IMR-90 (cell line): ENCODE measurements at regions not wholly inside any gene's neighbourhood (a gene's known extent, or its start where the extent isn't known, plus 50 kb on each side); places are given as distances from the start of the nearest gene placed in this dataset.

Experiments used
- ATAC-seq: fragments of 200-7000 bp; cut with Tn5 transposase; 2 replicates; pipeline ENCODE4 v1.9.1; 2020; ENCODE audit warnings: low read depth, mild to moderate bottlenecking, moderate library complexity
- BruUV-seq: library from RNA; stranded (reverse); fragments of 400-500 nt; replicated peaks from 2 replicates; lab custom pipeline; 2021; lab: Mats Ljungman, UMichigan
- CTCF ChIA-PET: fragments of 300-600 bp; formaldehyde crosslinking; extraction: SDS; loops from one replicate; lab custom pipeline; 2021; ENCODE audit warnings: antibody characterized with exemption; lab: Yijun Ruan, JAX
- POLR2A ChIA-PET: fragments of 300-600 bp; sonication (Branson Sonifier 250); formaldehyde crosslinking; loops from one replicate; lab custom pipeline; 2022; ENCODE audit warnings: antibody characterized with exemption; ENCODE audit not compliant: unreplicated experiment; lab: Charles Lee
- DNase-seq: peaks from one replicate; pipeline ENCODE4 v3.0.0; 2013
- H2AFZ ChIP-seq: replicated peaks from 2 replicates; pipeline ENCODE3; 2013; ENCODE audit warnings: low read length, mild to moderate bottlenecking; ENCODE audit not compliant: poor library complexity
- H2AK5ac ChIP-seq: 2 replicates; pipeline ENCODE4 v1.6.1; 2013; ENCODE audit warnings: low read depth, low read length, inconsistent platforms
- H2AK9ac ChIP-seq: replicated peaks from 2 replicates; pipeline ENCODE3; 2013; ENCODE audit warnings: mild to moderate bottlenecking, low read depth, low read length, moderate library complexity; ENCODE audit not compliant: poor library complexity
- H2BK120ac ChIP-seq: 2 replicates; pipeline ENCODE4 v1.6.1; 2013; ENCODE audit warnings: low read depth, low read length, inconsistent platforms
- H2BK15ac ChIP-seq: 3 replicates; pipeline ENCODE4 v1.6.1; 2013; ENCODE audit warnings: low read depth, low read length, inconsistent platforms
- H2BK20ac ChIP-seq: 2 replicates; pipeline ENCODE4 v1.6.1; 2013; ENCODE audit warnings: low read depth, mild to moderate bottlenecking, inconsistent platforms, low read length, moderate library complexity
- H2BK5ac ChIP-seq: 2 replicates; pipeline ENCODE4 v1.6.1; 2013; ENCODE audit warnings: mild to moderate bottlenecking, low read depth, low read length, inconsistent platforms; ENCODE audit not compliant: poor library complexity, severe bottlenecking
- H3K14ac ChIP-seq: replicated peaks from 2 replicates; pipeline ENCODE4 v1.6.1; 2013; ENCODE audit warnings: low read depth, low read length, inconsistent platforms
- H3K18ac ChIP-seq: 2 replicates; pipeline ENCODE4 v1.6.1; 2013; ENCODE audit warnings: low read depth, low read length, control low read depth
- H3K23ac ChIP-seq: 2 replicates; pipeline ENCODE4 v1.6.1; 2013; ENCODE audit warnings: low read depth, low read length, inconsistent platforms
- H3K27ac ChIP-seq: 2 replicates; pipeline ENCODE4 v1.5.1; 2013; ENCODE audit warnings: mild to moderate bottlenecking, control low read depth, low read length; ENCODE audit not compliant: insufficient read depth
- H3K27me3 ChIP-seq: 2 replicates; pipeline ENCODE4 v1.6.1; 2013; ENCODE audit warnings: low read length; ENCODE audit not compliant: control insufficient read depth, insufficient read depth
- H3K36me3 ChIP-seq: 2 replicates; pipeline ENCODE4 v1.6.1; 2013; ENCODE audit warnings: low read length, mixed read lengths; ENCODE audit not compliant: control insufficient read depth, insufficient read depth
- H3K4ac ChIP-seq: 2 replicates; pipeline ENCODE4 v1.6.1; 2013; ENCODE audit warnings: low read depth, low read length, inconsistent platforms
- H3K4me1 ChIP-seq: 2 replicates; pipeline ENCODE4 v1.6.1; 2013; ENCODE audit warnings: low read length, mixed read lengths; ENCODE audit not compliant: control insufficient read depth, insufficient read depth
- H3K4me2 ChIP-seq: 2 replicates; pipeline ENCODE4 v1.6.1; 2013; ENCODE audit warnings: low read depth, mild to moderate bottlenecking, control low read depth, low read length, moderate library complexity
- H3K4me3 ChIP-seq: 2 replicates; pipeline ENCODE4 v1.5.1; 2013; ENCODE audit warnings: low read depth, mild to moderate bottlenecking, control low read depth, low read length, moderate library complexity; ENCODE audit not compliant: insufficient read depth
- H3K56ac ChIP-seq: 2 replicates; pipeline ENCODE4 v1.6.1; 2013; ENCODE audit warnings: low read length, inconsistent platforms; ENCODE audit not compliant: insufficient read depth; ENCODE audit errors: extremely low read depth
- H3K79me1 ChIP-seq, 2 experiments: 2 replicates each; pipeline ENCODE4 v1.6.1; 2013; ENCODE audit warnings: low read length in 2 of 2, inconsistent platforms in 1 of 2, low read depth in 1 of 2
- H3K9ac ChIP-seq: 2 replicates; pipeline ENCODE4 v1.6.1; 2013; ENCODE audit warnings: low read depth, low read length, control low read depth
- H3K9me1 ChIP-seq: 2 replicates; pipeline ENCODE4 v1.6.1; 2013; ENCODE audit warnings: low read length, inconsistent platforms; ENCODE audit not compliant: insufficient read depth
- H3K9me3 ChIP-seq: 2 replicates; pipeline ENCODE4 v1.6.1; 2013; ENCODE audit warnings: low read length; ENCODE audit not compliant: control insufficient read depth, insufficient read depth
- H4K20me1 ChIP-seq: 2 replicates; pipeline ENCODE4 v1.6.1; 2013; ENCODE audit warnings: low read length, inconsistent platforms; ENCODE audit not compliant: insufficient read depth
- H4K5ac ChIP-seq: 2 replicates; pipeline ENCODE4 v1.6.1; 2013; ENCODE audit warnings: mild to moderate bottlenecking, low read depth, low read length, control low read depth
- H4K8ac ChIP-seq, 2 experiments: 2 replicates each; pipeline ENCODE4 v1.6.1; 2013; ENCODE audit warnings: low read depth in 2 of 2, low read length in 2 of 2, control low read depth in 1 of 2, inconsistent platforms in 1 of 2
- H4K91ac ChIP-seq: 2 replicates; pipeline ENCODE4 v1.6.1; 2013; ENCODE audit warnings: low read depth, low read length, inconsistent platforms; ENCODE audit not compliant: insufficient read depth
- BHLHE40 ChIP-seq: fragments of 150-350 bp; IDR thresholded peaks from 2 replicates; pipeline ENCODE4 v1.6.1; 2016; ENCODE audit warnings: mild to moderate bottlenecking, low read depth, low read length
- CEBPB ChIP-seq: IDR thresholded peaks from 2 replicates; pipeline ENCODE4 v1.6.1; 2012; ENCODE audit warnings: low read depth, low read length, improper control_type of control experiment
- ELK1 ChIP-seq: fragments of 150-350 bp; IDR thresholded peaks from 2 replicates; pipeline ENCODE4 v1.6.1; 2016; ENCODE audit warnings: low read depth, mild to moderate bottlenecking, low read length, moderate library complexity, borderline replicate concordance
- MXI1 ChIP-seq: IDR thresholded peaks from 2 replicates; pipeline ENCODE4 v1.6.1; 2012; ENCODE audit warnings: low read depth, mild to moderate bottlenecking, low read length, moderate library complexity, borderline replicate concordance
- NFE2L2 ChIP-seq: fragments of 150-350 bp; IDR thresholded peaks from 2 replicates; pipeline ENCODE4 v1.6.1; 2016; ENCODE audit warnings: low read depth, mild to moderate bottlenecking, low read length
- POLR2A ChIP-seq: IDR thresholded peaks from 2 replicates; pipeline ENCODE4 v1.6.1; 2012; ENCODE audit warnings: mild to moderate bottlenecking, low read depth, low read length
- RCOR1 ChIP-seq: IDR thresholded peaks from 2 replicates; pipeline ENCODE4 v1.6.1; 2012; ENCODE audit warnings: mild to moderate bottlenecking, low read length, improper control_type of control experiment; ENCODE audit not compliant: insufficient replicate concordance
- RFX5 ChIP-seq: IDR thresholded peaks from 2 replicates; pipeline ENCODE4 v1.8.0; 2012; ENCODE audit warnings: low read depth, mild to moderate bottlenecking, low read length, moderate library complexity
- SMC3 ChIP-seq: fragments of 150-350 bp; IDR thresholded peaks from 2 replicates; pipeline ENCODE4 v1.6.1; 2016; ENCODE audit warnings: low read depth, mild to moderate bottlenecking, antibody characterized with exemption, low read length, moderate library complexity
- WGBS, 2 experiments: methylation state at CpG; one replicate each; pipeline versions ENCODE4 v1.1.5 to v1.1.7; 2013; ENCODE audit warnings: missing lambda C conversion rate in 2 of 2; ENCODE audit not compliant: insufficient read length in 1 of 2; ENCODE audit errors: extremely low coverage in 2 of 2; 5-methylcytosine and 5-hydroxymethylcytosine counted together
- dilution Hi-C: fragments of 300-500 bp; cut with HindIII; formaldehyde crosslinking; loops from one replicate; pipeline ENCODE4 v1.14.3; 2018; ENCODE audit warnings: low sequenced_read_pairs; ENCODE audit not compliant: unreplicated experiment
- in situ Hi-C: fragments of 300-500 bp; cut with MboI; formaldehyde crosslinking; loops from 3 replicates; pipeline ENCODE4 v1.14.3; 2019; ENCODE audit warnings: low sequenced_read_pairs, inconsistent platforms, mixed read lengths
- intact Hi-C: fragments of 100-400 bp; cut with micrococcal nuclease; formaldehyde crosslinking; loops from 2 replicates; pipeline ENCODE4 v1.10.0; 2022
- TF ChIP-seq, protein P1 (sequence below): conservative IDR thresholded peaks from 2 replicates; pipeline ENCODE4 v1.5.1; 2012; ENCODE audit warnings: mild to moderate bottlenecking, low read depth, low read length, improper control_type of control experiment
- TF ChIP-seq, protein P2 (sequence below): fragments of 150-350 bp; IDR thresholded peaks from 2 replicates; pipeline ENCODE4 v1.6.1; 2017; ENCODE audit warnings: mild to moderate bottlenecking, antibody characterized with exemption, low read length, low read depth

DNA sequence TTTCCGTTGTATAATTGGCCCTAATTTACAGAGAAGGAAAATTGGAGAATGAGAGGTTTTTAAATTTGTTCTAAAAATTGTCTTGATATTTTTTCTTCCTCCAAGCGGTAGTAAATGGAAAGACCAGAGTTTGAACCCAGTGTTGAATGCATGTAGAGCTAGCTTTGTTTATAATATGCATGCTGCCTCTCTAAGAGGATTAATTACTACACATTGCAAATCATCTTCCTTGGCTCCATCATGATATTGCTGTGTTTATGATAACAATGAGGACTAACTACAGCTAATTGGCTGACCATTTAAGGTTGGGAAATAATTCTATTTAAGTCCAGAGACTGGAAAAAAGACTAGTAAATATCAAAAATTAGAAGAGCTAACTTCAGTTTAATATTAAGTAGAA lies 338.5 kb downstream of the PLK2 start:
- no peaks in the 10 kb centered on the region for H3K9me3 ChIP-seq
- H3K79me1 ChIP-seq: no peaks in the 10 kb centered on the region
- H3K4me3 ChIP-seq: no peak overlapping the region
- no peak overlapping the region for H4K8ac ChIP-seq
- H3K4me1 ChIP-seq: no peaks in the 10 kb centered on the region
- H3K4me2 ChIP-seq: no peak overlapping the region
- no TSS peak for BruUV-seq
- H3K9ac ChIP-seq: no peak overlapping the region
- no peak overlapping the region for H3K23ac ChIP-seq
- ChIA-PET CTCF (interaction anchor here (0.6 kb wide), 1 partner anchor 188 kb away, joined by 3 read pairs; no protein-coding TSS in a partner anchor), POLR2A (no interaction called here)
- dilution Hi-C loops (no loop called here), in situ Hi-C loops (no loop called here), intact Hi-C loops (no loop called here)
- H4K20me1 ChIP-seq: no peaks in the 10 kb centered on the region
- no peak overlapping the region for H4K5ac ChIP-seq
- ATAC-seq: no peak
- H2BK20ac ChIP-seq: no peak overlapping the region
- H3K36me3 ChIP-seq: no peaks in the 10 kb centered on the region
- WGBS, 2 experiments: no CpG with 5 or more reads among the region's 2 CpGs
- H4K91ac ChIP-seq: no peak overlapping the region
- no peak overlapping the region for H3K14ac ChIP-seq
- no peak overlapping the region for H3K56ac ChIP-seq
- H2AK9ac ChIP-seq: no peak overlapping the region
- no peak overlapping the region for H2BK15ac ChIP-seq
- no peak overlapping the region for H2AFZ ChIP-seq
- no peaks in the 10 kb centered on the region for H3K9me1 ChIP-seq
- H3K27ac ChIP-seq: no peak overlapping the region
- no peak overlapping the region for H3K18ac ChIP-seq
- TF ChIP-seq, protein P1, sequence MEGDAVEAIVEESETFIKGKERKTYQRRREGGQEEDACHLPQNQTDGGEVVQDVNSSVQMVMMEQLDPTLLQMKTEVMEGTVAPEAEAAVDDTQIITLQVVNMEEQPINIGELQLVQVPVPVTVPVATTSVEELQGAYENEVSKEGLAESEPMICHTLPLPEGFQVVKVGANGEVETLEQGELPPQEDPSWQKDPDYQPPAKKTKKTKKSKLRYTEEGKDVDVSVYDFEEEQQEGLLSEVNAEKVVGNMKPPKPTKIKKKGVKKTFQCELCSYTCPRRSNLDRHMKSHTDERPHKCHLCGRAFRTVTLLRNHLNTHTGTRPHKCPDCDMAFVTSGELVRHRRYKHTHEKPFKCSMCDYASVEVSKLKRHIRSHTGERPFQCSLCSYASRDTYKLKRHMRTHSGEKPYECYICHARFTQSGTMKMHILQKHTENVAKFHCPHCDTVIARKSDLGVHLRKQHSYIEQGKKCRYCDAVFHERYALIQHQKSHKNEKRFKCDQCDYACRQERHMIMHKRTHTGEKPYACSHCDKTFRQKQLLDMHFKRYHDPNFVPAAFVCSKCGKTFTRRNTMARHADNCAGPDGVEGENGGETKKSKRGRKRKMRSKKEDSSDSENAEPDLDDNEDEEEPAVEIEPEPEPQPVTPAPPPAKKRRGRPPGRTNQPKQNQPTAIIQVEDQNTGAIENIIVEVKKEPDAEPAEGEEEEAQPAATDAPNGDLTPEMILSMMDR: no peak
- TF ChIP-seq RFX5 (no peak), RCOR1 (no peak), BHLHE40 (no peak), ELK1 (no peak), SMC3 (no peak), MXI1 (no peak), POLR2A (no peak), CEBPB (no peak), NFE2L2 (no peak)
- TF ChIP-seq, protein P2, sequence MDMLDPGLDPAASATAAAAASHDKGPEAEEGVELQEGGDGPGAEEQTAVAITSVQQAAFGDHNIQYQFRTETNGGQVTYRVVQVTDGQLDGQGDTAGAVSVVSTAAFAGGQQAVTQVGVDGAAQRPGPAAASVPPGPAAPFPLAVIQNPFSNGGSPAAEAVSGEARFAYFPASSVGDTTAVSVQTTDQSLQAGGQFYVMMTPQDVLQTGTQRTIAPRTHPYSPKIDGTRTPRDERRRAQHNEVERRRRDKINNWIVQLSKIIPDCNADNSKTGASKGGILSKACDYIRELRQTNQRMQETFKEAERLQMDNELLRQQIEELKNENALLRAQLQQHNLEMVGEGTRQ: no peak
- H2AK5ac ChIP-seq: no peak overlapping the region
- H2BK5ac ChIP-seq: no peak overlapping the region
- no peak overlapping the region for H2BK120ac ChIP-seq
- no peaks in the 10 kb centered on the region for H3K27me3 ChIP-seq
- no peak overlapping the region for H3K4ac ChIP-seq
- no peak for DNase-seq
